NCI-H774 (cell line): ENCODE measurements at regions not wholly inside any gene's neighbourhood (a gene's known extent, or its start where the extent isn't known, plus 50 kb on each side); places are given as distances from the start of the nearest gene placed in this dataset.
A peak's percentile ranks its signal among the peaks of the same experiment; 100 is the strongest.
"Not testable (repeated sequence)": the region's sequence is repeated elsewhere in the genome, so short reads cannot be mapped to it uniquely, and the experiment has no call there.

Source experiments
- DNase-seq: peaks from one replicate; lab custom pipeline; 2025; lab: John Stamatoyannopoulos, UW

- no peak for DNase-seq
Measured at GRCh38 chr1:67482733-67483482, 52.7 kb upstream of the SERBP1 start.

GRCh38 chr1:67484492-67484891 is 54.3 kb upstream of the SERBP1 start:
- DNase-seq: no peak

GRCh38 chr1:67485046-67485811 is 55.0 kb upstream of the SERBP1 start:
- DNase-seq: peak; percentile 14

- DNase-seq: no peak
Measured at GRCh38 chr1:67489643-67490042, 59.4 kb upstream of the SERBP1 start.

GRCh38 chr1:67491280-67491679 is 61.1 kb upstream of the SERBP1 start:
- no peak for DNase-seq

- no peak for DNase-seq
Measured at GRCh38 chr1:67493148-67493547, 62.9 kb upstream of the SERBP1 start.

- no peak for DNase-seq
Measured at GRCh38 chr1:67495327-67495726, 65.1 kb upstream of the SERBP1 start.

GRCh38 chr1:67496329-67496728 is 66.1 kb upstream of the SERBP1 start:
- DNase-seq: peak; percentile 40

- DNase-seq: peak; percentile 93
Measured at GRCh38 chr1:67500413-67500959, 70.3 kb upstream of the SERBP1 start.

- no peak for DNase-seq
Measured at GRCh38 chr1:67503974-67504373, 73.8 kb upstream of the SERBP1 start.

- DNase-seq: not testable (repeated sequence)
Measured at GRCh38 chr1:67513392-67514294, 83.4 kb upstream of the SERBP1 start.

- no peak for DNase-seq
Measured at GRCh38 chr1:67514300-67514699, 84.1 kb upstream of the SERBP1 start.

GRCh38 chr1:67514786-67515185 is 84.6 kb upstream of the SERBP1 start:
- DNase-seq: no peak

GRCh38 chr1:67515324-67516080 is 85.3 kb upstream of the SERBP1 start:
- DNase-seq: no peak

- DNase-seq: no peak
Measured at GRCh38 chr1:67517046-67517445, 86.8 kb upstream of the SERBP1 start.

- no peak for DNase-seq
Measured at GRCh38 chr1:67522001-67522441, 91.8 kb upstream of the SERBP1 start.

- no peak for DNase-seq
Measured at GRCh38 chr1:67522793-67523192, 92.6 kb upstream of the SERBP1 start.

GRCh38 chr1:67524143-67525052 is 94.2 kb upstream of the SERBP1 start:
- DNase-seq: peak; percentile 21

GRCh38 chr1:67525053-67525760 is 95.0 kb upstream of the SERBP1 start:
- no peak for DNase-seq

- DNase-seq: no peak
Measured at GRCh38 chr1:67528141-67528540, 97.9 kb upstream of the SERBP1 start.
